KMS-11 (cell line): ENCODE measurements at regions not wholly inside any gene's neighbourhood (a gene's known extent, or its start where the extent isn't known, plus 50 kb on each side); places are given as distances from the start of the nearest gene placed in this dataset.

ENCODE experiments used
- H2AFZ ChIP-seq: fragments of 200-600 bp; sonication (generic); 2 replicates; pipeline ENCODE4 v1.6.1; 2016; ENCODE audit warnings: antibody characterized with exemption, mixed run types, low read depth
- H3K27ac ChIP-seq: fragments of 200-600 bp; sonication (generic); 2 replicates; pipeline ENCODE4 v1.6.1; 2016; ENCODE audit warnings: mild to moderate bottlenecking, mixed run types
- H3K27me3 ChIP-seq: fragments of 200-600 bp; sonication (generic); 2 replicates; pipeline ENCODE4 v1.6.1; 2017; ENCODE audit warnings: mild to moderate bottlenecking, low read depth, mixed run types, moderate library complexity; ENCODE audit not compliant: insufficient read depth
- H3K36me3 ChIP-seq: fragments of 200-600 bp; sonication (generic); 2 replicates; pipeline ENCODE4 v1.6.1; 2017; ENCODE audit warnings: mild to moderate bottlenecking, mixed run types; ENCODE audit not compliant: insufficient read depth
- H3K4me1 ChIP-seq: fragments of 200-600 bp; sonication (generic); 2 replicates; pipeline ENCODE4 v1.6.1; 2016; ENCODE audit warnings: mild to moderate bottlenecking, low read depth, mixed run types; ENCODE audit not compliant: poor library complexity, severe bottlenecking
- H3K4me2 ChIP-seq: fragments of 200-600 bp; sonication (generic); 2 replicates; pipeline ENCODE4 v1.7.0; 2016; ENCODE audit warnings: mild to moderate bottlenecking, mixed run types
- H3K4me3 ChIP-seq: fragments of 200-600 bp; sonication (generic); IDR thresholded peaks from 2 replicates; pipeline ENCODE4 v1.6.1; 2017; ENCODE audit warnings: low read depth, low read length, mixed read lengths; ENCODE audit not compliant: insufficient read depth
- H3K79me2 ChIP-seq: fragments of 200-600 bp; sonication (generic); 2 replicates; pipeline ENCODE4 v1.6.1; 2016; ENCODE audit warnings: low read depth, mixed run types; ENCODE audit not compliant: insufficient read depth
- H3K9ac ChIP-seq: fragments of 200-600 bp; sonication (generic); 2 replicates; pipeline ENCODE4 v1.6.1; 2016; ENCODE audit warnings: mild to moderate bottlenecking, mixed run types
- H4K20me1 ChIP-seq: fragments of 200-600 bp; sonication (generic); 2 replicates; pipeline ENCODE4 v1.6.1; 2016; ENCODE audit warnings: mild to moderate bottlenecking, mixed run types; ENCODE audit not compliant: insufficient read depth
- TF ChIP-seq, protein P1 (sequence below): fragments of 200-600 bp; sonication (generic); conservative IDR thresholded peaks from 2 replicates; pipeline ENCODE4 v1.6.1; 2017; ENCODE audit warnings: low read depth, mild to moderate bottlenecking, antibody characterized with exemption, low read length, moderate library complexity, mixed read lengths

DNA sequence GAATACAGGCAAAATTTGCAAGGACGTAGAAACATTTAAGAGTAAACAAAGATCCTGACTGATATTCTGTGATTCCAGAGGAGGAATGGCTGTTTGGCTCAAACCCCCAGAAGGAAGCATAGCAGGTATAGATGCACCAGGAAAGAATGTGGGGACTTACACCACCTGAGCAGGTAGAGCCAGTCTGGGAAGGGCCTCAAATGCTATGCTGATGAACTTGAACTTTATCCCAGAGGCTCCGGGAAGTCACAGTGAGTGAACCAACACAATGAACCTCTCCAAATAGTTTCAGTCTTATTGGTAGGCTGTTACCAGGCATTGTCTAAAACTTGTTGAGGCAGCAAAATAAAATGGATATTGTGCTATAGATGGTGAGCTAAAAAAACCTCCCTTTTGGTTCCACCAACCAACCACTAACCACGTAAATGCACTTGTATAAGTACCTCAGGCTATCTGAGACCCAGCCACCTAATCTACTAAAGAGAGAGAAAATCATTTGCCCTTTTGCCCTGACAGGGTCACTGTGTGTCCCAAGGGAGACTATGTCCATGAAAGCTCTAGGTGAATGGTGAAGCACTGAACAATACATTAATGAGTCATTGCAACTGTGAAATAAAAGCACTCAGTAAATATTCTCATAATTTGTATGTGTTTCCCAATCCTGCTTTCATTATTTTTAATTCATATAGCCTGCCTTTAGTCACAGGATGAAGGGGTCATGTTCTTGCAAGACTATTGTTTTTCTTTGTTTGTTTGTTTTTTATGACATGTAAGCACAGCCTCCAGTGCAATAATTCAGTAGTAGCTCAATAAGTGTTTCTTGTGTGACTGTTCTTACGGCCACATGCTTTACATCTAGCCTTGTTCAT lies 911.6 kb downstream of the EPHA4 start:
- TF ChIP-seq, protein P1, sequence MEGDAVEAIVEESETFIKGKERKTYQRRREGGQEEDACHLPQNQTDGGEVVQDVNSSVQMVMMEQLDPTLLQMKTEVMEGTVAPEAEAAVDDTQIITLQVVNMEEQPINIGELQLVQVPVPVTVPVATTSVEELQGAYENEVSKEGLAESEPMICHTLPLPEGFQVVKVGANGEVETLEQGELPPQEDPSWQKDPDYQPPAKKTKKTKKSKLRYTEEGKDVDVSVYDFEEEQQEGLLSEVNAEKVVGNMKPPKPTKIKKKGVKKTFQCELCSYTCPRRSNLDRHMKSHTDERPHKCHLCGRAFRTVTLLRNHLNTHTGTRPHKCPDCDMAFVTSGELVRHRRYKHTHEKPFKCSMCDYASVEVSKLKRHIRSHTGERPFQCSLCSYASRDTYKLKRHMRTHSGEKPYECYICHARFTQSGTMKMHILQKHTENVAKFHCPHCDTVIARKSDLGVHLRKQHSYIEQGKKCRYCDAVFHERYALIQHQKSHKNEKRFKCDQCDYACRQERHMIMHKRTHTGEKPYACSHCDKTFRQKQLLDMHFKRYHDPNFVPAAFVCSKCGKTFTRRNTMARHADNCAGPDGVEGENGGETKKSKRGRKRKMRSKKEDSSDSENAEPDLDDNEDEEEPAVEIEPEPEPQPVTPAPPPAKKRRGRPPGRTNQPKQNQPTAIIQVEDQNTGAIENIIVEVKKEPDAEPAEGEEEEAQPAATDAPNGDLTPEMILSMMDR: no peak
- Histone ChIP-seq H3K4me2 (no peak overlapping the region), H4K20me1 (no peaks in the 10 kb centered on the region), H3K4me3 (no peak overlapping the region), H3K79me2 (no peaks in the 10 kb centered on the region), H3K9ac (no peak overlapping the region), H2AFZ (no peak overlapping the region), H3K36me3 (no peaks in the 10 kb centered on the region), H3K27ac (no peak overlapping the region), H3K4me1 (no peaks in the 10 kb centered on the region), H3K27me3 (no peaks in the 10 kb centered on the region)

DNA sequence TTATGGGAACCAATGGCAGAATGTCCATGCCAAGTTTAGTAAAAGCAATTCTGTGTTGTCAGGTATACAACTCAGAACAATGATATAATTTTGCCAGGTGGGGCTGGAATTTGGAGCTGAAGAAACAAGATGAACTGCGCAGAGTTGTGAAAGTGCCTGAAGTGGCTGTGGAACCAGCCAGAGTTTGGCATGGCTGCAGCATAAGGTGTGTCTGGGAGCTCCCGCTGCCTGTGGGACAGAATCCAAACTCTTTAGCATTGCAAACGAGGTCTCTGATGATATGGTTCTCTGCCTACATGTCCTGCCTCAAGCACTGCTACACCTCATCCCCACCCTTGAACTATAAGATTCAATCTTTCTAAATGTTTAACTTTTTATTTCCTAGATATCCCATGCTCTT lies 909.7 kb downstream of the EPHA4 start:
- no peaks in the 10 kb centered on the region for H3K27me3 ChIP-seq
- no peak overlapping the region for H3K4me2 ChIP-seq
- H3K27ac ChIP-seq: no peak overlapping the region
- TF ChIP-seq, protein P1: no peak
- H3K4me3 ChIP-seq: no peak overlapping the region
- no peak overlapping the region for H2AFZ ChIP-seq
- H3K36me3 ChIP-seq: no peaks in the 10 kb centered on the region
- no peaks in the 10 kb centered on the region for H4K20me1 ChIP-seq
- H3K9ac ChIP-seq: no peak overlapping the region
- H3K79me2 ChIP-seq: no peaks in the 10 kb centered on the region
- H3K4me1 ChIP-seq: no peaks in the 10 kb centered on the region

DNA sequence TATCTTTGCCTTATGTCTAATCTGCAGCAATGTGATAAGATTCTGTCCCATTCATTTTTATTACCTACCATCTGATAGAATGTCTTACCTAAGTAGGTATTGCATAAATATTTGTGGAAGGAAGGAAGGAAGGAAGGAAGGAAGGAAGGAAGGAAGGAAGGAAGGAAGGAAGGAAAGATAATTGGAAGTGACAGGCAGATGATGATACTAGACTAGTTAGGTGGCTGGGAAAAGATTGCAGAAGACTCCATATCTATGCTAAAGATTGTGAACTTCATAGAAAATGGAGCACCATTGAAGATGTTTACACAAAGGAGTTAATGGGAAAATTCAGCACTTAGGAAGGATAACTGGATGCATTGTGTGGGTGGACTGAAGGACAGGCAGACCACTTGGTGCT lies 909.0 kb downstream of the EPHA4 start:
- Histone ChIP-seq H3K9ac (no peak overlapping the region), H3K36me3 (no peaks in the 10 kb centered on the region), H3K4me2 (no peak overlapping the region), H3K4me3 (no peak overlapping the region), H2AFZ (no peak overlapping the region), H3K27me3 (no peaks in the 10 kb centered on the region), H4K20me1 (no peaks in the 10 kb centered on the region), H3K27ac (no peak overlapping the region), H3K4me1 (no peaks in the 10 kb centered on the region), H3K79me2 (no peaks in the 10 kb centered on the region)
- TF ChIP-seq, protein P1: no peak

DNA sequence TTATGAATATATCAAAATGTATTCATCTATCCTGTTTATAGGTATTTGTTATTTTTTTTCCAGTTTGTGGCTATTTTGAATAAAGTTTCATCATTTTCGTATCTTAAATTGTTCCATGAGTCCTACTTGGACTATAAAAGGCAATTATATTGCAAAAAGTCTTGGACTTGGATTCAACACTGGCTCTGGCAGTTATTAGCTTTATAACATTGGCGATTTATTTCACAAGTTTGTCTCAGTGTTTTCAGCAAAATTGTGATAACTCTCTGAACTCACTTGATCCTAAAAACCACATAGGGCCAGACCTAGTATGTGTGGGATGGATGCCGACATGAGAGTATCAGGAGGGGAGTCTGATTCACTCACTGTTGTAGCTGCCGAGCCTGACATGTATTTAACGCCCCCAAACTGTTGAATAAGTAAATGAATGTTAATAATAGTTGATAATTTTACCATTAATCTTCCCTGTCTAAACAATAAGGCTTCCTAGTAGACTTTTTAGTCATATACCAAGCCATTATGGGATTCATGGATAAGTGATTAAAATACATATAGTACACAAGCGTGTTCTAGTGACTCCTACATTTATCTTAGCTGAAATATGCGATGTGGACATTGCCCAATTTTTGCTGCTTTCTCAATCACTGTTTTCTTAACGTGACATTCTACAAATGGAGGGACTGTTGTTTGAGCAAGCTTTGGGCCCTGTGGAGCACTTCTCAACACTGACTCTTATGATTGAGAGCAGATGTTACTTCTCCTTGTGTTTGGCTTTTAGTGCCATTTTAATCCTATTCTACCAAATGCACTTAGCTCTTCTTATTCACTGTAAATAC lies 907.6 kb downstream of the EPHA4 start:
- TF ChIP-seq, protein P1: no peak
- H3K4me1 ChIP-seq: no peaks in the 10 kb centered on the region
- H3K27ac ChIP-seq: no peak overlapping the region

More for the DNA sequence above, 907.6 kb downstream of the EPHA4 start:
- H3K79me2 ChIP-seq: no peaks in the 10 kb centered on the region
- no peak overlapping the region for H3K4me2 ChIP-seq
- H4K20me1 ChIP-seq: no peaks in the 10 kb centered on the region
- no peak overlapping the region for H3K9ac ChIP-seq
- H3K4me3 ChIP-seq: no peak overlapping the region
- H2AFZ ChIP-seq: no peak overlapping the region
- H3K36me3 ChIP-seq: no peaks in the 10 kb centered on the region
- H3K27me3 ChIP-seq: no peaks in the 10 kb centered on the region
